Loucy (cell line): ENCODE measurements at regions not wholly inside any gene's neighbourhood (a gene's known extent, or its start where the extent isn't known, plus 50 kb on each side); places are given as distances from the start of the nearest gene placed in this dataset.

Experiments
- EZH2phosphoT487 ChIP-seq: fragments of 200-600 bp; IDR thresholded peaks from 2 replicates; pipeline ENCODE4 v1.6.1; 2018; ENCODE audit warnings: antibody characterized with exemption, mild to moderate bottlenecking, moderate library complexity, borderline replicate concordance
- TF ChIP-seq, protein P1 (sequence below): fragments of 200-600 bp; sonication (generic); conservative IDR thresholded peaks from 2 replicates; pipeline ENCODE4 v1.5.1; 2014; ENCODE audit warnings: mild to moderate bottlenecking, antibody characterized with exemption, low read length

DNA sequence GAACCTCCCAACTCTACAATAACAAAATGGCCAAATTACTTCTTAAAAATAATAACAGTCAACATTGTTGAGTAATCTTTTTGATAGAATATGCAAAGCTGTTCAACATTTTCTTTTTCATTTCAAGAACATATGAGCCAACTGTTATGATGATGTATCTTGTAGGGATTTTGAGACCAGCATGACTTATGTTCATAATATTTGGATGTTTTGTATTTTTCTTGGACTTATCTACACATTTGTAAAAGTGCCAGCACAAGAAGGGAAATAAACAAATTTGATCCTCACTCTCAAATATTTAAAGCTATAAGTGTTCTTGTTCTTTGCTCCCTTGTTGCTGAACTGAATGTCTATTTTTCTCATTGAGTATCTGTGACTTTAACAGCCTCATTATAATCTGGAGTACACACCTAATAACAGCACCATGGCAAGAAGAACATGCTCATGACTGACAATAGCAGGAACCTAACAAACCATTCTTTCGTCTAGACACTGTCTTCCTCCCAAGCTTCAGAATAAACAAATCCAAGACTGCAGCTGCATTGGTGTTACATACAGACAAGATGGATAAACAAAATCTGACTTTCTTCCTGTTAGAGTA lies 1049.7 kb downstream of the FAT4 start:
- TF ChIP-seq, protein P1, sequence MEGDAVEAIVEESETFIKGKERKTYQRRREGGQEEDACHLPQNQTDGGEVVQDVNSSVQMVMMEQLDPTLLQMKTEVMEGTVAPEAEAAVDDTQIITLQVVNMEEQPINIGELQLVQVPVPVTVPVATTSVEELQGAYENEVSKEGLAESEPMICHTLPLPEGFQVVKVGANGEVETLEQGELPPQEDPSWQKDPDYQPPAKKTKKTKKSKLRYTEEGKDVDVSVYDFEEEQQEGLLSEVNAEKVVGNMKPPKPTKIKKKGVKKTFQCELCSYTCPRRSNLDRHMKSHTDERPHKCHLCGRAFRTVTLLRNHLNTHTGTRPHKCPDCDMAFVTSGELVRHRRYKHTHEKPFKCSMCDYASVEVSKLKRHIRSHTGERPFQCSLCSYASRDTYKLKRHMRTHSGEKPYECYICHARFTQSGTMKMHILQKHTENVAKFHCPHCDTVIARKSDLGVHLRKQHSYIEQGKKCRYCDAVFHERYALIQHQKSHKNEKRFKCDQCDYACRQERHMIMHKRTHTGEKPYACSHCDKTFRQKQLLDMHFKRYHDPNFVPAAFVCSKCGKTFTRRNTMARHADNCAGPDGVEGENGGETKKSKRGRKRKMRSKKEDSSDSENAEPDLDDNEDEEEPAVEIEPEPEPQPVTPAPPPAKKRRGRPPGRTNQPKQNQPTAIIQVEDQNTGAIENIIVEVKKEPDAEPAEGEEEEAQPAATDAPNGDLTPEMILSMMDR, result no peak
- no peak for TF ChIP-seq EZH2phosphoT487
